ENCODE measurements at regions not wholly inside any gene's neighbourhood (a gene's known extent, or its start where the extent isn't known, plus 50 kb on each side); places are given as distances from the start of the nearest gene placed in this dataset.
A peak's percentile ranks its signal among the peaks of the same experiment; 100 is the strongest.

DNA sequence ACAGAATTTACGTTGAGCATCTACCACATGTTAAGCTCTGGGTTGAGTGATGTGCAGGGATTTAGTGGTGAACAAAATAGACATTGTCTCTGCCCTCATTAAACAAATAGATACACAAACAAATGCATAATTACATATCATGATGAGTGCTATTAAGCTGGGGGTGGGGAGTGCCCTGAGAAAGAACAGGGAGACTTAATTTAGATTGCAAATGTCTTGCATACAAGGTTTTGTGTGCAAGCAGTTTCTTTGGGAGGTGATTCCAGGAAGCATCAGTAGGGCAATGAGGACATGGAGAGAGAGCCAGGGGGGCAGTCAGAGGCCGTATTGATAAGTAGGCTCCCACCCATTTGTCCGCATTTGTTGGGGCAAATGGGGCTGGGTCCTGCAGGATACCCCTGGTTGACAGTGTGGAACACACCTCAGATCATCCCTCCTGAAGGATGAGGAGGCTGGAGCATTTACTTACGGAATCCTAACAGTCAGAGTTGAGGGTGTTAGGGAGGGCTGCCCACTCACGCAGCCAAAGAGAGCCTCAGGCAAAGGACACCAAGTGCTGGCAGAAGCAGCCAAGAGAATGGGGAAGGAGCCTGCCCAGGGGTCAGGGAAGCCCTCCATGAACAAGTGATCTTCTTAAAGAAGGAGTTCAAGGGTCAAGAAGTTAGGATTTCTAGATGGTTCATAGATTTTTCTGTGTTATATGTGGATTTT, 245.9 kb downstream of the BCOR start:
- FAIRE-seq (peak; percentile 27), DNase-seq (ENCODE audit: insufficient read length) (no peak)
- TF ChIP-seq TAF1 (IDR thresholded peaks at IDR 0.05; ENCODE audit: borderline replicate concordance, low read depth, low read length) = no peak
- TF ChIP-seq POLR2A (IDR thresholded peaks at IDR 0.05; ENCODE audit: low read depth, low read length) = no peak
- TF ChIP-seq POLR2AphosphoS5 (IDR thresholded peaks at IDR 0.05; ENCODE audit: low read depth, low read length) = no peak

DNA sequence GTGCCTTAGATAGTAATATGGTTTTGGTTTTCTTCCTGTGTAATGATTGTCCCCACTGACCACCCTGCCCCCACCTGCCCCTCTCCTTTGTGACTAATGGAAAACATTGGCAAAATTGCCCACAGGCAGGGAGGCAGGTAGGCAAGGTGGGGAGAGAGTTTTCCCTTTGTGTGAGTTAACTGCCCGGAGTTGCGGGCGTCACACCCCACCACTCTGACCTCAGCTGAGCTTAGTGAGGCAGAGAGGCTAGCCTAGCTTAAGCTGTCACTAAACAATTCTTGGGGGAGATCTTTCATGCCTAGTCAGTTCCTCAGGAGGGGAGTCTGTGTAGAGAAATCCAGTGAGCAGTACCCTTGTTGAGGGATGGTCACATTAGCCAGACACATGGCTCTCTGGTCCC, 245.3 kb downstream of the BCOR start:
- no peak for TF ChIP-seq POLR2AphosphoS5 (IDR thresholded peaks at IDR 0.05; ENCODE audit: low read depth, low read length)
- no peak for TF ChIP-seq TAF1 (IDR thresholded peaks at IDR 0.05; ENCODE audit: borderline replicate concordance, low read depth, low read length)
- TF ChIP-seq POLR2A (IDR thresholded peaks at IDR 0.05; ENCODE audit: low read depth, low read length) = no peak
- FAIRE-seq (no peak), DNase-seq (ENCODE audit: insufficient read length) (no peak)

DNA sequence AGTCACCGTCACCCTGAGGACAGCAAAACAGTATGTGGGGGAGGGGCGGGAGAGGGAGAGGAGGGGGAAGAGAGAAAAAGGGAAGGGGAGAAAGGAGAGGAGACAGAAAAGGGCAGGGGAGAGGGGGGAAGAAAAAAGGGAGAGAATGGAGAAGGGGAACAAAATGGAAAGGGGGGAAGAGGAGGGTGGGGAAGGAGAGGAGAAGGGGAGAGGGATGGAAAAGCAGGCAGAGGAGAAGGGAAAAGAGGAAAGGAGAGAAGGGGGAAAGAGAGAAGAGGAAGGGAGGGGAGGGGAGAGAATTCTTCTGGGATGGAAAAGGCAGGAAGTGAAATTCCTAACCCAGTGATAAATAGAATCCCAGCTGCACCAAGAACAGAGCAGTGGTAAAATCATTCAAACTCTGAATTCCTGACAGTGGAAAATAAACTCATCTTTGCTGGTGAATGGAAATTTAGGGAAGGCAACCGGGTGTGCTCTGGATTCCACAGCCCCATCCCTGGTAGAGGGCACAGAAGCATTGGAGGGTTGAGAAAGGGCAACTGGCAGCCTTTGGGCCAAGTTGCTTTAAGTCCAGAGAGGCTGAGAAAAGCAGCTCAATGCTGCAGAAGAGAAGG, 244.2 kb downstream of the BCOR start:
- FAIRE-seq (peak; percentile 27), DNase-seq (ENCODE audit: insufficient read length) (no peak)
- TF ChIP-seq POLR2A (IDR thresholded peaks at IDR 0.05; ENCODE audit: low read depth, low read length) (no peak), POLR2AphosphoS5 (IDR thresholded peaks at IDR 0.05; ENCODE audit: low read depth, low read length) (no peak), TAF1 (IDR thresholded peaks at IDR 0.05; ENCODE audit: borderline replicate concordance, low read depth, low read length) (no peak)

- TF ChIP-seq POLR2A (IDR thresholded peaks at IDR 0.05; ENCODE audit: low read depth, low read length) = peak; percentile 77; the same call in 1 of the 2 replicates
- peak; percentile 81 for TF ChIP-seq POLR2AphosphoS5 (IDR thresholded peaks at IDR 0.05; ENCODE audit: low read depth, low read length)
- peak; percentile 33; the same call in 1 of the 2 replicates for TF ChIP-seq TAF1 (IDR thresholded peaks at IDR 0.05; ENCODE audit: borderline replicate concordance, low read depth, low read length)
- FAIRE-seq = peak; percentile 99
- peak; percentile 40 for DNase-seq (ENCODE audit: insufficient read length)
Measured at GRCh38 chrX:39854772-39855747, 242.7 kb downstream of the BCOR start.

DNA sequence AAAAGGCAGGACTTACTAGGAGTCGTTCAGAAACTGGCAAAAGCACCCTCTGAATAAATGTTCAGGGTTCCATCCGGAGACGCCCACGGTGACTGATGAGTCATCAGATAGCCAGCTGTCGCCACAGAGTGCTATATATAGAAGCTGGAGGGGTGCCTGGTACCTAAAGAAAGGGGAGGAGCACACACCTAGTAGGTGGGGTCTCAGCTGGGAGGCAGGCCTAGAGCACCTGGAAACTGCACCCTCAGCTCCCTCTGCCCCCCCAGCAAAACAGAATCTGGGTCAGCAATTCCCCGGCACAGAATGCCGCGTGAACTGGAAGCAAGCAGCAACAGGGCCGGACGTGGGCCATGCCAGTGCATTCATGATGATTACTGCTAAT, 242.0 kb downstream of the BCOR start:
- no peak for FAIRE-seq
- DNase-seq (ENCODE audit: insufficient read length) = peak; percentile 50

GRCh38 chrX:39856472-39857121, 241.2 kb downstream of the BCOR start:
- DNase-seq (ENCODE audit: insufficient read length) (no peak), FAIRE-seq (peak; percentile 78)
- TF ChIP-seq TAF1 (IDR thresholded peaks at IDR 0.05; ENCODE audit: borderline replicate concordance, low read depth, low read length) (no peak), POLR2AphosphoS5 (IDR thresholded peaks at IDR 0.05; ENCODE audit: low read depth, low read length) (no peak), POLR2A (IDR thresholded peaks at IDR 0.05; ENCODE audit: low read depth, low read length) (no peak)

More for the DNA sequence above, 242.0 kb downstream of the BCOR start:
- peak; percentile 31; the same call in 1 of the 2 replicates for TF ChIP-seq TAF1 (IDR thresholded peaks at IDR 0.05; ENCODE audit: borderline replicate concordance, low read depth, low read length)
- no peak for TF ChIP-seq POLR2A (IDR thresholded peaks at IDR 0.05; ENCODE audit: low read depth, low read length)

- FAIRE-seq = peak; percentile 76
- TF ChIP-seq POLR2AphosphoS5 (IDR thresholded peaks at IDR 0.05; ENCODE audit: low read depth, low read length) = no peak
- TF ChIP-seq POLR2A (IDR thresholded peaks at IDR 0.05; ENCODE audit: low read depth, low read length) = no peak
- TF ChIP-seq TAF1 (IDR thresholded peaks at IDR 0.05; ENCODE audit: borderline replicate concordance, low read depth, low read length) = no peak
- DNase-seq (ENCODE audit: insufficient read length) = no peak
Measured at GRCh38 chrX:39857780-39858179, 240.0 kb downstream of the BCOR start.

- peak; percentile 48; the same call in 1 of the 2 replicates for TF ChIP-seq POLR2AphosphoS5 (IDR thresholded peaks at IDR 0.05; ENCODE audit: low read depth, low read length)
- no peak for TF ChIP-seq TAF1 (IDR thresholded peaks at IDR 0.05; ENCODE audit: borderline replicate concordance, low read depth, low read length)
- peak; percentile 53; the same call in 1 of the 2 replicates for TF ChIP-seq POLR2A (IDR thresholded peaks at IDR 0.05; ENCODE audit: low read depth, low read length)
- peak; percentile 99 for FAIRE-seq
- peak; percentile 46 for DNase-seq (ENCODE audit: insufficient read length)
Measured at GRCh38 chrX:39859991-39860861, 237.5 kb downstream of the BCOR start.

GRCh38 chrX:39862963-39863362, 234.8 kb downstream of the BCOR start:
- DNase-seq (ENCODE audit: insufficient read length) (no peak), FAIRE-seq (peak; percentile 84)
- no peak for TF ChIP-seq POLR2A (IDR thresholded peaks at IDR 0.05; ENCODE audit: low read depth, low read length)
- no peak for TF ChIP-seq POLR2AphosphoS5 (IDR thresholded peaks at IDR 0.05; ENCODE audit: low read depth, low read length)
- no peak for TF ChIP-seq TAF1 (IDR thresholded peaks at IDR 0.05; ENCODE audit: borderline replicate concordance, low read depth, low read length)

DNA sequence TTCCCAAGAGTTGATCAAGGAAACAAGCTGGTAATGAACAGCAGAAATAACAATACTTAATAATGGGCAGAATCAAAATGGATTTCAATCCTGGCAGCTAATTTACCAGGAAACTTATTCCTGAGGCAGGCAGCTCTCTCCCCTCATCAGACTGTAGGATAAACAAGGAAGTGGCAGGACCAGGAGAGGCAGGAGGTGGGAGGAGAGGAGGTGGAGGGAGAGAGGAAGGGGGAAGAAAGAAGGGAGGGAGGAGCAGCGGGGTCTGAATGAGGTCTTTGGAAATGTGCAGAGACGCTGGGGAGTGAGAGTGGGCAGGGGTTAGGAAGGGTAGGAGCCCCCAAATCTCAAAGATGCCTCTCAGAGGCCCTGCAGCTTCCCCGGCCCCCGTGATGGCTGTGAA, 231.5 kb downstream of the BCOR start:
- FAIRE-seq (peak; percentile 63), DNase-seq (ENCODE audit: insufficient read length) (no peak)
- TF ChIP-seq POLR2AphosphoS5 (IDR thresholded peaks at IDR 0.05; ENCODE audit: low read depth, low read length) = no peak
- no peak for TF ChIP-seq POLR2A (IDR thresholded peaks at IDR 0.05; ENCODE audit: low read depth, low read length)
- no peak for TF ChIP-seq TAF1 (IDR thresholded peaks at IDR 0.05; ENCODE audit: borderline replicate concordance, low read depth, low read length)

Data from GM12892 (cell line).